ENCODE measurements at regions not wholly inside any gene's neighbourhood (a gene's known extent, or its start where the extent isn't known, plus 50 kb on each side); places are given as distances from the start of the nearest gene placed in this dataset.
A peak's percentile ranks its signal among the peaks of the same experiment; 100 is the strongest.

DNA sequence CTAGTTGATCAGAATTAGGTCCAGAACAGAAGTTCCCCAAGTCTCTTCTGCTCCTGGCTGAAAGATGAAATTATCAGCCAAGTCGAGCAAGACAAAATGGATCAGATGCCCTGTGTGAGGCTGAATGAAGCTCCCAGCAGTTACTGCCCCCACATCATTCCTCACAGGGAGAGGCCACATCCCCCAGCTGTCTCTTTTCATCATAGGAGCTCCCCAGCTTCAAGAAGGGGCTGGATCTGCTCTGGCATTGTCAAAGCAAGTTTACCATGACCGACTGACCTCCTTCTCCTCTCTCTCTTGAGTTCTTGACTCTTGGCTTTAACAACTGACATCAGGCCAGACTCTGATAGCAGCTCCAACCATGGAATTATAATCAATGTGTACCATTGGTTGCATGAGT is 133.3 kb upstream of the RAD23B start:
- no peaks in the 10 kb centered on the region for H3K36me3 ChIP-seq
- H3K4me1 ChIP-seq = no peaks in the 10 kb centered on the region
- H3K9me3 ChIP-seq = no peaks in the 10 kb centered on the region
- no peaks in the 10 kb centered on the region for H3K27me3 ChIP-seq
- no peak overlapping the region for H3K27ac ChIP-seq
- TF ChIP-seq, protein P1, sequence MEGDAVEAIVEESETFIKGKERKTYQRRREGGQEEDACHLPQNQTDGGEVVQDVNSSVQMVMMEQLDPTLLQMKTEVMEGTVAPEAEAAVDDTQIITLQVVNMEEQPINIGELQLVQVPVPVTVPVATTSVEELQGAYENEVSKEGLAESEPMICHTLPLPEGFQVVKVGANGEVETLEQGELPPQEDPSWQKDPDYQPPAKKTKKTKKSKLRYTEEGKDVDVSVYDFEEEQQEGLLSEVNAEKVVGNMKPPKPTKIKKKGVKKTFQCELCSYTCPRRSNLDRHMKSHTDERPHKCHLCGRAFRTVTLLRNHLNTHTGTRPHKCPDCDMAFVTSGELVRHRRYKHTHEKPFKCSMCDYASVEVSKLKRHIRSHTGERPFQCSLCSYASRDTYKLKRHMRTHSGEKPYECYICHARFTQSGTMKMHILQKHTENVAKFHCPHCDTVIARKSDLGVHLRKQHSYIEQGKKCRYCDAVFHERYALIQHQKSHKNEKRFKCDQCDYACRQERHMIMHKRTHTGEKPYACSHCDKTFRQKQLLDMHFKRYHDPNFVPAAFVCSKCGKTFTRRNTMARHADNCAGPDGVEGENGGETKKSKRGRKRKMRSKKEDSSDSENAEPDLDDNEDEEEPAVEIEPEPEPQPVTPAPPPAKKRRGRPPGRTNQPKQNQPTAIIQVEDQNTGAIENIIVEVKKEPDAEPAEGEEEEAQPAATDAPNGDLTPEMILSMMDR (IDR thresholded peaks at IDR 0.05) = no peak
- TF ChIP-seq POLR2A (IDR thresholded peaks at IDR 0.05) = no peak
- H3K4me3 ChIP-seq = no peak overlapping the region
- DNase-seq = no peak

DNA sequence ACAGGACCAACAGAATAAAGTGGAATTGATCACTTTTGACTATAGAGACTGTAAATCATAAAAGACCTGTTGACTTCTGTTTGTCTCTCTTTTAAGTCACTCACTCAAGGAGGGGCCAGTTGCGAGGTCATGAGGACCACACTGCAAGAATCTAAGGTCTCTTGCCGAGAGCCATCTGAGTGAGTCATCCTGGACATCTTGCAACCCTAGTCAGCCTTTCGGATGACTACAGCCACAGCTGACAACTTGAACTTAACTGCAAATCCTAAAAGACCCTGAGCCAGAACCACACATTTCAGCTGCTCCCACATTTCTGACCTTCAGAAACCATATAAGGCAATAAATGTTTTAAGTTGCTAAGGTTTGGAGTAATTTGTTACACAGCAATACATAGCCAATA is 129.7 kb upstream of the RAD23B start:
- H3K9me3 ChIP-seq = no peaks in the 10 kb centered on the region
- no peaks in the 10 kb centered on the region for H3K36me3 ChIP-seq
- H3K27me3 ChIP-seq = no peaks in the 10 kb centered on the region
- no peak overlapping the region for H3K4me3 ChIP-seq
- no peaks in the 10 kb centered on the region for H3K4me1 ChIP-seq
- TF ChIP-seq, protein P1 (IDR thresholded peaks at IDR 0.05) = no peak
- DNase-seq = no peak
- H3K27ac ChIP-seq = no peak overlapping the region

DNA sequence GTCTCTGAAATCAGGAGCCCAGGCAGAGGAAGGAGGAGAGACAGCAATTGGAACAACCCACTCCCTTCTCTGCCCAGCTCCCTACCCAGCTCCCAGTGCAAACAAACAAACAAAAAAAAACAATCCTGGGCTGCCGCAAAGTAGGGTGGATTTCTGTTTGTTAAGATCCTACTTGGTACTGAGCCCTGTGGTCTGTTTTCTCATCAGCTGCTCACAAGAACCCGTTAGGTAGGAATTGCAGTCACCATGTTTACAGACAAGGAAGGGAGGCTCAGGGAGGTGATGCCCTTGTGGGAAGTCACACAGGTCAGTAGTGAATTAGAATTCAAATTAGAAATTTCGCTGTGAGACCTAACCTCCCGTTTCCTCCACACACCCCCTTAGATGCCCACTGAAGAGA is 128.8 kb upstream of the RAD23B start:
- no peaks in the 10 kb centered on the region for H3K9me3 ChIP-seq
- no peak overlapping the region for H3K27ac ChIP-seq
- H3K4me1 ChIP-seq = no peaks in the 10 kb centered on the region
- H3K27me3 ChIP-seq = no peaks in the 10 kb centered on the region
- TF ChIP-seq, protein P1 (IDR thresholded peaks at IDR 0.05) = no peak
- no peak for TF ChIP-seq POLR2A (IDR thresholded peaks at IDR 0.05)
- no peaks in the 10 kb centered on the region for H3K36me3 ChIP-seq
- H3K4me3 ChIP-seq = no peak overlapping the region
- no peak for DNase-seq

DNA sequence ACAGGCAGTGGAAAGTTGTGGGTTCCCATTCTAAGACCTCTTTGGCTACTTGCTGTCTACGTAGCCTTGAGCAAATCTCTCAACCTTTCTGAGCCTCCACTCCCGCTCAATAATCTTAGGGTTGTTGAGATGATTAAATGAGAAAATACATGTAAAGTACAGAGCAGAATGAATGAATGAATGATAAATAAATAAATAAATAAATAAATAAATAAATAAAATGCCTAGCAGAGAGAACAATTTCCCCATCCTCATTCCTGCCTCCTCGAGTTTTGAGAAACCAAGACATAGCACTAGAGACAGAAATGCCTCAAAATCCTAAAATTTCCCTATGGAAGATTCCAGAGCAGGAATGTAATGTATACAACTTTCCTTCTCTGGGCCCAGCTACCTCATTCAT is 128.3 kb upstream of the RAD23B start:
- Histone ChIP-seq H3K9me3 (no peaks in the 10 kb centered on the region), H3K4me1 (no peaks in the 10 kb centered on the region), H3K4me3 (no peak overlapping the region), H3K27me3 (no peaks in the 10 kb centered on the region), H3K36me3 (no peaks in the 10 kb centered on the region), H3K27ac (no peak overlapping the region)
- no peak for DNase-seq
- no peak for TF ChIP-seq POLR2A (IDR thresholded peaks at IDR 0.05)
- TF ChIP-seq, protein P1 (IDR thresholded peaks at IDR 0.05) = no peak

DNA sequence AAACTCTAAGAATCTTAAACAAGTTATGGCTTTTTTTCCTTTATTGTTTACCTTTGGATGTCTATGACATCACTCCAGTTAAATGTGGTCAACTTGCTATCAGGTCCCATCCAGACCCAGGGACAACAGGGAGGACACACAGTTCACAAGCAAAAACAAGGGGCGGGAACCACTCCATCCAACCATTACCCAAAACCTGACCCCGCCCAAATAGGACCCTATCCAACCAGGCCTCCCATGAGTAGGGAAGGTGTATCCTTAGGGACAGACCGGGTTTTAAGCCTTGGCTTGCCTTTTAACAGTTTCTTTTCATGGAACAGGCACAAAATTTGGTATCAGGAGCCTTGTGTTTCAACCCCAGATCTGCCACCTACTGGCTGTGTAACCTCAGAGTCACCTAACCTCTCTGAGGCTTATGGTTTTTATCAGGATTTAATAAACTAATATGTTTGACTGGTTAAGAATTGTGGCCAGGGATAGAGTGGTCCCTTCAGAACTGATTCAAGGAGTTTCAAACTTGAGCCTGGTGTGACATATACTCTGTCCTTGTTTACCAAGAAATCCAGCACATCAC is 127.7 kb upstream of the RAD23B start:
- DNase-seq = no peak
- no peak overlapping the region for H3K27ac ChIP-seq
- TF ChIP-seq POLR2A (IDR thresholded peaks at IDR 0.05) = no peak
- TF ChIP-seq, protein P1 (IDR thresholded peaks at IDR 0.05) = peak in 3 of 6 experiments; percentile 14 to 35 (median 19)
- no peaks in the 10 kb centered on the region for H3K27me3 ChIP-seq
- no peaks in the 10 kb centered on the region for H3K36me3 ChIP-seq
- no peaks in the 10 kb centered on the region for H3K9me3 ChIP-seq
- H3K4me1 ChIP-seq = no peaks in the 10 kb centered on the region
- no peak overlapping the region for H3K4me3 ChIP-seq

DNA sequence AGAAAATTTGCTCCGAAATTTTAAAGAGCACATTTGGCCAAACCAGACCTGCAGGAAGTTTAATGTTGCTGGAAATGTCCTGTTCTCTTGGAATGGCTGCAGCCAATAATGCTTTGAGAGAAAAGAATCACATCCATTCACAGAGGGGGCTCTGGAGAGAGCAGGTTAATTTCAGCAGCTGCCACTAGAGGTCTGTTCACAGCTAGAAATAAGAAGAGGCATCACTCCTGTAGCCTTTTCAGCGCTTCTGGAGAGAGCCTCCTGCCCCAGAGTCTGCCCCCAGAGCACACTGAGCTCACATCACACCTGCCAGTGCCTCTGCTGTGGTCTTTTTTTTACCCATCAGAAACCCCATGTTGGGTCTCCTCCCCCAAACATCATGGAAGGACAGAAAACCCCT is 124.8 kb upstream of the RAD23B start:
- Histone ChIP-seq H3K27me3 (no peaks in the 10 kb centered on the region), H3K4me3 (no peak overlapping the region), H3K4me1 (no peaks in the 10 kb centered on the region), H3K36me3 (no peaks in the 10 kb centered on the region), H3K9me3 (no peaks in the 10 kb centered on the region), H3K27ac (no peak overlapping the region)
- TF ChIP-seq POLR2A (IDR thresholded peaks at IDR 0.05) = no peak
- TF ChIP-seq, protein P1 (IDR thresholded peaks at IDR 0.05) = peak in 3 of 6 experiments; percentile 34 to 36 (median 36)
- no peak for DNase-seq
